CD4-positive, alpha-beta T cell treated with Interleukin-12 subunit alpha and Interleukin-12 subunit beta, for 1 hour (primary cell): ENCODE measurements at regions not wholly inside any gene's neighbourhood (a gene's known extent, or its start where the extent isn't known, plus 50 kb on each side); places are given as distances from the start of the nearest gene placed in this dataset.
"Not testable (repeated sequence)": the region's sequence is repeated elsewhere in the genome, so short reads cannot be mapped to it uniquely, and the experiment has no call there.

Experiments
- DNase-seq: peaks from one replicate; pipeline ENCODE4 v3.0.0-alpha.2; 2020

DNA sequence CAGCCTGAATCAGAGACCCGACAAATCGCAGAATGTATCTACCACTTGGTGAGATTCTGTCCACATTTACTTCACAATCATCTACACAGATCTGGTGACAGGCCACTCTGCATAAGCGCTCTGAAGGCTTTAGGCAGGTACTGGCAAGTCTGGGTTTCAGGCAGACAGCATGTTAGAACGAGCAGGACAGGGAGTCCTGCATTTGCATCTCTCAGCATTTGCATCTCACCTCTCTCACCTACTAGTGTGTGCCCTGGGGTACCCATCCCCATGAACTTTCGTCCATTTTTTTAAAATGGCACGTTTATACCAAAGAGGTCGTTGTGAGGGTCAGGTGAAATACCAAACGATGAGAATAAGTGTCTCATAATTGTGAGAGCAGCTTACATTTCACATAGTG lies 108.2 kb downstream of the SPATA31A1 start:
- DNase-seq = peak; percentile 1

GRCh38 chr9:39464122-39464777 lies 108.8 kb downstream of the SPATA31A1 start:
- DNase-seq = peak; percentile 84

DNA sequence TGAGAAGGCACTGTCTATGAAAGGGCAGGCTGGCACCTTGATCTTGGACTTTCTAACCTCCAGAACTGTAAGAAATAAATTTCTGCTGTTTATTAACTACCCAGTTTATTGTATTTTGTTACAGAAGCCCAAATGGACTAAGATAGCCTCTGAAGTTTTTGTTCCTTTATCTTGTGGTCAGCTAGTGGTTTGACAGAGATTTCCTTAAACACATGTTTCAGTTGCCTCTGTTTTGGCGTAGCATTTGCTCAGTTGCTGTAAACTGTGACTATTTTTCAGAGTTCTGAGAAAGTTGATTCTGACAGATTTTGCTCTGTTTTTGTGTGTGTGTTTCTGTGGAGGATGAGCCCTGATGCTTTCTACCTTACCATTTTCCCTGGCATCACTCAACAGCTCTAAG lies 119.0 kb downstream of the SPATA31A1 start:
- DNase-seq = not testable (repeated sequence)

- not testable (repeated sequence) for DNase-seq
Observed at GRCh38 chr9:39483073-39483472, 127.6 kb downstream of the SPATA31A1 start.

DNA sequence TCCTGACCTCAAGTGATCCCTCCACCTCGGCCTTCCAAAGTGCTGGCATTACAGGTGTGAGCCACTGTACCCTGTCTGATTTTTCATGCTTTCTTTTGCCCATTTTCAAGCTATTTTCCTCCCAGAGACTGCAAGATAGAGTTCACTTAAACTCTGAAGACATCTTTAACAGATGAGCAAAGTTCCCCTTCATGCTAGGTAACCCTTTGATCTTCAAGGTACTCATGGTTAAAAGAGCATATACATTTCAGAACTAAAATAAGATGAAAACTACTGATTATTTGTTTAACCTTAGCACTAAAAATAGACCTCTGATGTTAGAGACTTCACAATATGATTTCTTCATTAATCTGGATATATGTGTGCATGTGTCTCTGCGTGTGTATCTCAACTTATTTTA lies 128.4 kb downstream of the SPATA31A1 start:
- not testable (repeated sequence) for DNase-seq

DNA sequence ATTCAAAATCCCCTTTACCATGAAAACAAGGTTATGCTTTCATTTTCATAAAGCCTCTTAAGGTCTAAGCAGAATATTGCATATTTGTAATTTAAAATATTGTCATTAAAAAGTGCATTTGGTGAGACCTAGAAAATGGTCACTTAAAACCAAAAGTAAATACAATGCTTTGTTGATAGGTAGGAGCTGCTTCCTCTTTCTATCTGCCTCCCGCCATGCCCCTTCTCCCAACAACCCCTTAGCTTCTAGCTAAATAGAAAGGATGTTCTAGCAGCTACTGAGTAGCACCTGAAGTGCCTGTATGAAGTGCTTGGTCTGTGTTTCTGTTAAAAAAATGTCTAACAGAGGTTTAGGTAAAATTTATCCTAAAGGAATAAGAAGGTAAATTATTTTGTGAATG lies 128.8 kb downstream of the SPATA31A1 start:
- not testable (repeated sequence) for DNase-seq

DNA sequence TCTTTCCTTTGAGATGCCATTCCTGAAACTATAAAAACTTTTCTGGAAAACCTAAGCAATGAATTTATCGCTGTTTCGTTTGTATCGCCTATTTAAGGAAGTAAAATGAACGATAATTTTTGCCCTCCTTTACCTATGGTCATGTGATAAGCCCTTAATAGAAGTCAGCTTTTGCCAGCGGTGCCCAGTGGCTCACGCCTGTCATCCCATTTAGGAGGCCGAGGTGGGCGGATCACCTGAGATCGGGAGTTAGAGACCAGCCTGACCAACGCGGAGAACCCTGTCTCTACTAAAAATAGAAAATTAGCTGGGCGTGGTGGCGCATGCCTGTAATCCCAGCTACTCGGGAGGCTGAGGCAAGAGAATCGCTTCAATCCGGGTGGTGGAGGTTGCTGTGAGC lies 132.0 kb downstream of the SPATA31A1 start:
- DNase-seq = not testable (repeated sequence)

- DNase-seq = not testable (repeated sequence)
Observed at GRCh38 chr9:39496248-39496647, 140.8 kb downstream of the SPATA31A1 start.

- not testable (repeated sequence) for DNase-seq
Observed at GRCh38 chr9:39503178-39503577, 147.7 kb downstream of the SPATA31A1 start.

DNA sequence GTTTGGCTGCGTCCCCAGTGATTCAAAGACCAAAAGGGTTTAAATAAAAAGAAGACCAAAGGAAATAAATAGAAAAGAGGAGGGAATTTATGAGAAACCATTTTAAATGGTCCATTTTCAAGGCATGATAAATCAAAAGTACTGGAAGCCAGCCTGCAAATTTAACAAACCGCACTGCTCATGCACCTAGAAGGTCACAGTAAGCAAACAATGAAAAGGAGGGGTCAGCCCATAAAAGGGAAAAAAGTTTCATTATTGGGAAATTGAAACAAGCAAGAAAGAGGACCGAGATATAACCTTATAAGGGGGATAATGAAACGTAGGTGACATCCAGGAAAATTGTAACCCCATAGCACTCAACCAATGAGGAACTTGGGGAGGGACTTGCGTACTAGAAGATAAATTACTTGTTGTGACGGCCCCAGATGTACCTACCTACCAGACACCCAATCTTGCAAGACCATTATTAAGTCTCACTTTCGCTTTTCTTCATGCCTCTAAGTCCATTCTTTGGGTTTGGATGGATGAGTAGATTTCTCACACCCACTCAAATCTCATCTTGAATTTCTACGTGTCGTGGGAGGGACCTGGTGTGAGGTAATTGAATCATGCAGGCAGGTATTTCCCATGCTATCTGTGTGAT lies 172.0 kb downstream of the SPATA31A1 start:
- not testable (repeated sequence) for DNase-seq

DNA sequence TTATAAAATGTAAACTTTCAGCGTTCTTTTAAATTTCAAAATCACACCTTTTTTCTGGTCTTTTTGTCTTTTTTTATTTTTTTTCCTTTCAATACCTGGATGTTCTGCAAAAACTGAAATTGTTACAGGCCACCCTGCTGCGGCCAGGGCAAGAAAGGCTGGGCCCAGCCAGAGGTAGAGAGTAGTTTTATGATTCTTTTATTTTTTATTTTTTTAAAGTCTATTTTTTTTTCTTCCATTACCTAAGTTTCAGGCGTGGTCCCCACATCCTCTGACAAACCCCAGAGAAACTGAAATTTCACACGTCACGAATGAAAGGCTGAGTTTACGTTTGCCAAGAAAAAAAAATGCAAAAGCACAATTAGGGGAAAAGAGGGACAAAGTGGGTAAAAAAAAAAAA lies 177.1 kb downstream of the SPATA31A1 start:
- not testable (repeated sequence) for DNase-seq

DNA sequence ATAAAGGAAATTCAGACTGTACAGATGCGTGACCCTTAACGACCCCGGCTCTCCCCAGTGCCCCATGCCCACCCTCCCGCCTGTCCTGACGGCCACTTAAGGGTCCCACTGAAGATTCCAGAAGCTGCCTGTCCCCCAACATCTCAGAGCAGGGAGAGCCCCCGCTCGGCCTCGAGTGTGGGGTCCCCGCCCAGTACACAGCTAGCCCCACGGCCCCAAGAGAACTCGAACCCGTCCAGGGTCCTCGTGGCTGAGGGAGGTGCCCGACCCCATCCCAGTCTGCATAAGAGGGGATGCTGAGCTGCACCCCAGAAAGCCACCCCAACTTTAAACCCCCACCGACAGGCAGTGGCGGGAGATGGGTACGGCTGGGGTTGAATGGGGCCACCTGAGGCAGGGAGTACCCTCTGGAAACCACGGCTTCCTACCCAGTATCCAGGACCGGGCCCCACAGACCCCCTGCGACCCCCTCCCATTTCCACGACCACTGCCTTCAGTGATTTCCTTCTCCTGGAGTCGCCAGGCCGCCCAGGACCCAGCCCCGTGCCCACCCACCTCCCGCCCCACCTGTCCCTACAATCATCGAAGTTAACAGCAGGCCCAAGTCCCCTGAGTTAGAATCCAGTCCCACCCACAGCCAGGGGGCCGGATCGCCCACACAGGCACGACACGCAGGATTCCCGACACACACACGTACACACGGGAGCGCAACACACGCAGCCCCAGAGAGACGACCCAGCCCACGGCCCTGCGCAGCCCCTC lies 177.7 kb downstream of the SPATA31A1 start:
- DNase-seq = not testable (repeated sequence)

DNA sequence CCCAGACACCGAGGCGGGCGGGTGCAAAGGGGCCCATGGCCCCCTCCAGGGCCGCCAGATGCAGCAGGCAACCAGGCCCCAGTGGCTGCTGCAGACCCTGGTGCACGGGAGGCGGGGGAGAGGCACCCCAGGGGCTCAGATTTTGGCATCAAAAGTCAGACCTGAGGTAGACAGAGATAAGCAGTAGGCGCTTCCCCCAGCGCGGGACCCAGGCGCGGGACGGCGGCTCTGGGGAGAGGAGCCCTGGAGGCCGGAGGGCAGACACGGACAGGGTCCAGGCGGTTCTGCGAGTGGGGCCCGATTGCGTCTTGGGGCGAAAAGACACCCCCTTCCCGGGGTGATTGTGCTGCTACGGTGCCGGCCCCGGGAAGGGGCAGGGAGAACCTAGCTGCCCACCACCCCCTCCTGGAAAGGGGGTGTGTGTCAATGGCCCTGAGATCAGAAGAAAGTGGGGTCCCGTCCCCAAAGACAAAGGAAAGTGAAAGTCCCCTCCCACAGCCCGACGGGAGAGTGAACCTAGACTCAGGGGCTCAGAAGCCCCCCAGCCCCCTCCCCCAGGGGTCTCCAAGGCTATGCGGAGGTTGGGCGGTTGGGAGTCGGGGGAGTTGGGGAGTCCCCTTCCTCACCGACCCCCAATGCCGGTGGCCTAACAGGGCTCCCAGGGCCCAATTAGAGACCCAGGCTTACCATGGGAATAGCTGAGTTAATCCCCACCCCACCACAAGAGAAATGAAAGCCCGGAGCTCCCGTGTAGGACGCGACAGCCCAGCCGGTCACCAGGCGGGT lies 178.5 kb downstream of the SPATA31A1 start:
- DNase-seq = not testable (repeated sequence)

- DNase-seq = not testable (repeated sequence)
Observed at GRCh38 chr9:39534897-39535296, 179.4 kb downstream of the SPATA31A1 start.

GRCh38 chr9:39542157-39542556 lies 186.7 kb downstream of the SPATA31A1 start:
- not testable (repeated sequence) for DNase-seq

GRCh38 chr9:39545079-39545478 lies 189.6 kb downstream of the SPATA31A1 start:
- not testable (repeated sequence) for DNase-seq

DNA sequence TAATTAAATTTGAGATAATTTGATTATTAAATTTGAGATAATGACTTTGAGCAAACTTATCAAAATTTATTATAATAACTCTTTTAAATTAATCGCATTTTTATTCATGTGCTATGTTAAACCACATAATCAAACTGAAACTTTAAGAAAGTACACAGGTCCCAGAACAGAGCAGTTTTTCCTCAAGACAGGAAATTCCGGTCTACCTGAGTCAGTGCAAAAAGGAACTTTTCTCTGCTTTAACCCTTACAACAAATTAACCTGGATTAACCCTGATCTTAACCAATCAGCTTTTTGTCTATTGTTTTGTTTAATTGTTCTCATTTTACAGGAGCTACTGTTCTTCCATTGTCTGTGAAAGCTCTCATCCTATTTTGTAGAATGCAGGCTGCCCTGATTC lies 195.1 kb downstream of the SPATA31A1 start:
- DNase-seq = not testable (repeated sequence)

DNA sequence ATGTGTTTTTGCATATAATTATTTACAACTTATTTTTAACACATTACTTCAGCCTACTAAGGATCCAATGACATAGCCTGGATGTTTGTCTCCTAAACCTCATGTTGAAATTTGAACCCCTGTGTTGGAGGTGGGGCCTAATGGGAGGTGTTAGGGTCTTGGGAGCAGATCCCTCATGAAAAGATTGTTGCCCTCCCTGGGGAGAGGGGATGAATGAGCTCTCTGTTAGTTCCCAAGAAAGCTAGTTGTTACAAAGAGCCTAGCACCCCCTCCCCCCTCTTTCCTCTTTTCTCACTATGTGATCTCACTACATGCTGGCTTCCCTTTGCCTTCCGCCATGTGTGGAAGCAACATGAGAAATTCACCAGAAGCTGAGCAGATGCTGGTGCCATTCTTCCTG lies 196.1 kb downstream of the SPATA31A1 start:
- DNase-seq = not testable (repeated sequence)

- DNase-seq = not testable (repeated sequence)
Observed at GRCh38 chr9:39552242-39552881, 196.9 kb downstream of the SPATA31A1 start.

DNA sequence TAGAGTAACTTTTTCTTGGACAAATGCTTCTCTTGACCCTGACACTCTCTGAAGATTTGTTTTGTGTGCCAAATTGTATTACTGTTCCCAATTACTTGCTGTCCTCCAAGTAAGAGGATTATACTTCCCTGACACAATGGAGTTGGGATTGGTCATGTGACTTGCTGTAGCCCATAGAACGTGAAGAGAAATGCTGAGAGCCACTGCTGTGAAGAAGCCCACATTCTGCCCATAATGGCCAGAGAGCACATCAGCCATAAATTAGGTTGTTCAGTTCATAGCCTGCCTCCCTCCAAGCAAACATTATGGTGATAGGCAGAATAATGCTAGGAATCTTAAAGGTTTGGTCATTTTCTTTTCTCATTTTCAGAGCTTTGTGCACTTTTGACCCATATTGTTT lies 198.9 kb downstream of the SPATA31A1 start:
- not testable (repeated sequence) for DNase-seq

DNA sequence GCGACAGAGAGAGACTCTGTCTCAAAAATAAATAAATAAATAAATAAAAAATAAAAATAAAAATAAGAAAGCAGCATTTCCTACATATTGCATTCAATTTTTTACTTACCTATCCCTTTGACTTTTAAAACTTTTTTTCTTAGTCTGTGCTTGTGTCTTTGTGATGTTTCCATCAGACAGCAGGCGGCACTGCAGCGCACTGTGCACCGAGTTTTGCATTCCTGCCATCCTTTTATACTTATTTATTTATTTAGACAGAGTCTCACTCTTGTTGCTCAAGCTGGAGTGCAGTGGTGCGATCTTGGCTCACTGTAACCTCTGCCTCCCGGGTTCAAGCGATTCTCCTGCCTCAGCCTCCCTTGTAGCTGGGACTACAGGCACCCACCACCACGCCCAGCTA lies 203.9 kb downstream of the SPATA31A1 start:
- peak; percentile 40 for DNase-seq

DNA sequence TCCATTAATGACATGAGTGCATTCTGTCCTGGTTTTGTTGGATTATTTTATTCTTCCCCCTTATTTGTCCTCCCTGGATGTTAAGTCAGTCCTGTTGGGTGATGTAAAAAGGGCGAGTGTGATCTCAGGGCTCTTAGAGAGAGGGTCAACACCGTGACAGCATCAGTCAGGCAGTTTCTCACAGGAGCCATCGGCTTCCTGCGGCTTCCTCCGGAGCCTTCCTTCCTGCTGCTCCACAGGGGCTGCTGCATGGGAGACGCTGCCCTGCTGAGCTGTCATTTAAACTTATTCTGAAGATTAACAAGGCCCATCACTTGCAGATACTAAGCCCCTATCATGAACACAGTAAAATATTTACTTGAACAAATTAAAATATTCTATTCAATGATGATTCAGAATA lies 211.3 kb downstream of the SPATA31A1 start:
- DNase-seq = not testable (repeated sequence)
